ENCODE measurements at regions not wholly inside any gene's neighbourhood (a gene's known extent, or its start where the extent isn't known, plus 50 kb on each side); places are given as distances from the start of the nearest gene placed in this dataset.

DNA sequence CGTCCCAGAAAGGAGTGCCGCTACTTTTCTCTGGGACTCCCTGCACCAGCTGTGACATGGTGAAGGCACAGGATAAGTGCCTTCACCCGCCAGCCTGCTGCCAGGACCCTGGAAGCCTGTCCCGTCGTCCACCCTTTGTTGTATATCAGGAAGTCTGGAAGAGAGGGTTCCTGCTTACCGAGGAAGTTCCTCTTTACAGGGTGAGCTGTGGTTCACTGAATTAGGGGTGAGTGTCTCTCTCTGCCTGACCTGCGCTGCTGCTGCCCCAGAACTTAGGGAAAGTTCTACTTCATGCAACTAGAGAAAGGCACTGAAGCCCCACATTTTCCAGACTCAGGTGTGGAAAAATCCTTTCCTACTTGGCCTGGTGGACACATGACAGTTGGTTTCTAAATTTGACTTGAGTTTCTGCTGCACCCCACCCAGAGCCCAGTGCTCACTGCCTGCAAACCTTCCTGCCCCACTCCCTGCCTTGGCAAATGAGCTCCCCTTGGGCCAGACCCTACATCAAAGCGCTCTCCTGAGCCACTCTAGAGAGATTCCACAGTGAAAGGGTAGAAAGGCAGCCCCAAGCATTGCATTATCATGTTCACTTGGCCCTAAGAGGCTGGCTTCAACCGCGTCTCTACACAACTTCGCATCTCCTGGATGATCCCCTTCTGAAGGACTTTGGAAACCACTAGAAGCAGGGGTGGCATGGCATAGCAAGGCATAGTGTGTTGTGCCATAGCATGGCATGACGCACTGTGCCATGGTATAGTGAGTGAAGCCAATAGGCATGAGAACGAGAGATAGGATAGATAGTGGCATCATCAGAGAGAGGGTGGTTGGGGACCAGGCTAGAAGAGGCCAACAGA is 215.8 kb upstream of the CDYL start:
- Histone ChIP-seq H3K79me2 (ENCODE audit: control insufficient read depth, insufficient read depth, low read length) (no peaks in the 10 kb centered on the region), H2AFZ (ENCODE audit: low read depth, low read length) (no peak overlapping the region), H3K36me3 (ENCODE audit: control insufficient read depth, insufficient read depth, low read length) (no peaks in the 10 kb centered on the region), H4K20me1 (replicated peaks; ENCODE audit: control insufficient read depth, insufficient read depth, low read length) (no peaks in the 10 kb centered on the region; the same call in 1 of the 2 replicates), H3K27me3 (ENCODE audit: control insufficient read depth in 2 of 2, insufficient read depth in 2 of 2, low read length in 2 of 2) (peaks cover 33 to 60% of the 10 kb centered on the region in 2 experiments), H3K9me1 (ENCODE audit: control insufficient read depth, insufficient read depth, low read length) (no peaks in the 10 kb centered on the region), H3K4me1 (replicated peaks in 1 of 2; ENCODE audit: control insufficient read depth in 2 of 2, insufficient read depth in 2 of 2, low read length in 2 of 2) (no peaks in the 10 kb centered on the region; a peak in 1 of 5 replicates), H3K27ac (ENCODE audit: extremely low read depth, low read depth, low read length) (no peak overlapping the region), H3K4me3 (no peak overlapping the region), H3K4me2 (ENCODE audit: insufficient read depth, low read length) (no peak overlapping the region), H3K9me3 (replicated peaks; ENCODE audit: control insufficient read depth, insufficient read depth, low read depth, low read length) (no peaks in the 10 kb centered on the region), H3K9ac (ENCODE audit: insufficient read depth in 1 of 2, low read depth in 2 of 2, low read length in 2 of 2) (no peak overlapping the region)
- BruUV-seq (replicated peaks), result no TSS peak
- ChIA-PET CTCF (ENCODE audit: low intra/inter-chr PET ratio) (no interaction called here), POLR2A (interaction anchor here (1.3 kb wide), 1 partner anchor 22 kb away, joined by 3 read pairs; no protein-coding TSS in a partner anchor)
- ATAC-seq (no peak), DNase-seq (ENCODE audit: extremely low read depth in 1 of 4, low spot score in 3 of 4) (no peak), FAIRE-seq (no peak)
- in situ Hi-C loops (cut with MboI) (no loop called here), intact Hi-C loops (cut with micrococcal nuclease) (no loop called here)
- 3% methylated on average over 13 of the region's 13 CpGs for WGBS (ENCODE audit: insufficient coverage, low coverage, missing lambda C conversion rate)
- TF ChIP-seq RAD21 (CRISPR knock-in tag; conservative IDR thresholded peaks at IDR 0.05 in 1 of 2, IDR thresholded peaks at IDR 0.05 in 1 of 2) (0 out of 4 replicates have a peak, but pooled peaks of 1 of the 2 experiments have one; percentile 21), ZNF589 (CRISPR knock-in tag; IDR thresholded peaks at IDR 0.05; ENCODE audit: low read depth) (no peak), FOXK2 (conservative IDR thresholded peaks at IDR 0.05 in 1 of 2, IDR thresholded peaks at IDR 0.05 in 1 of 2; ENCODE audit: low read depth in 2 of 2) (no peak), PML (IDR thresholded peaks at IDR 0.05; ENCODE audit: low read length) (no peak), MCM5 (IDR thresholded peaks at IDR 0.05; ENCODE audit: low read depth) (no peak), ZNF384 (IDR thresholded peaks at IDR 0.05; ENCODE audit: low read depth, low read length) (no peak), SNRNP70 (optimal IDR thresholded peaks at IDR 0.05; ENCODE audit: low read depth, low read length) (no peak), SPI1 (IDR thresholded peaks at IDR 0.05; ENCODE audit: borderline replicate concordance, low read depth, low read length) (peak; percentile 40; the same call in 1 of the 2 replicates)
- TF ChIP-seq, protein P1, sequence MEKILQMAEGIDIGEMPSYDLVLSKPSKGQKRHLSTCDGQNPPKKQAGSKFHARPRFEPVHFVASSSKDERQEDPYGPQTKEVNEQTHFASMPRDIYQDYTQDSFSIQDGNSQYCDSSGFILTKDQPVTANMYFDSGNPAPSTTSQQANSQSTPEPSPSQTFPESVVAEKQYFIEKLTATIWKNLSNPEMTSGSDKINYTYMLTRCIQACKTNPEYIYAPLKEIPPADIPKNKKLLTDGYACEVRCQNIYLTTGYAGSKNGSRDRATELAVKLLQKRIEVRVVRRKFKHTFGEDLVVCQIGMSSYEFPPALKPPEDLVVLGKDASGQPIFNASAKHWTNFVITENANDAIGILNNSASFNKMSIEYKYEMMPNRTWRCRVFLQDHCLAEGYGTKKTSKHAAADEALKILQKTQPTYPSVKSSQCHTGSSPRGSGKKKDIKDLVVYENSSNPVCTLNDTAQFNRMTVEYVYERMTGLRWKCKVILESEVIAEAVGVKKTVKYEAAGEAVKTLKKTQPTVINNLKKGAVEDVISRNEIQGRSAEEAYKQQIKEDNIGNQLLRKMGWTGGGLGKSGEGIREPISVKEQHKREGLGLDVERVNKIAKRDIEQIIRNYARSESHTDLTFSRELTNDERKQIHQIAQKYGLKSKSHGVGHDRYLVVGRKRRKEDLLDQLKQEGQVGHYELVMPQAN (IDR thresholded peaks at IDR 0.05; ENCODE audit: borderline replicate concordance), result no peak
- TF ChIP-seq, protein P2, sequence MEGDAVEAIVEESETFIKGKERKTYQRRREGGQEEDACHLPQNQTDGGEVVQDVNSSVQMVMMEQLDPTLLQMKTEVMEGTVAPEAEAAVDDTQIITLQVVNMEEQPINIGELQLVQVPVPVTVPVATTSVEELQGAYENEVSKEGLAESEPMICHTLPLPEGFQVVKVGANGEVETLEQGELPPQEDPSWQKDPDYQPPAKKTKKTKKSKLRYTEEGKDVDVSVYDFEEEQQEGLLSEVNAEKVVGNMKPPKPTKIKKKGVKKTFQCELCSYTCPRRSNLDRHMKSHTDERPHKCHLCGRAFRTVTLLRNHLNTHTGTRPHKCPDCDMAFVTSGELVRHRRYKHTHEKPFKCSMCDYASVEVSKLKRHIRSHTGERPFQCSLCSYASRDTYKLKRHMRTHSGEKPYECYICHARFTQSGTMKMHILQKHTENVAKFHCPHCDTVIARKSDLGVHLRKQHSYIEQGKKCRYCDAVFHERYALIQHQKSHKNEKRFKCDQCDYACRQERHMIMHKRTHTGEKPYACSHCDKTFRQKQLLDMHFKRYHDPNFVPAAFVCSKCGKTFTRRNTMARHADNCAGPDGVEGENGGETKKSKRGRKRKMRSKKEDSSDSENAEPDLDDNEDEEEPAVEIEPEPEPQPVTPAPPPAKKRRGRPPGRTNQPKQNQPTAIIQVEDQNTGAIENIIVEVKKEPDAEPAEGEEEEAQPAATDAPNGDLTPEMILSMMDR (IDR thresholded peaks at IDR 0.05 in 2 of 3, conservative IDR thresholded peaks at IDR 0.05 in 1 of 3; ENCODE audit: insufficient read depth in 2 of 3, low read depth in 1 of 3, low read length in 3 of 3), result 0 out of 6 replicates have a peak, but pooled peaks of 1 of the 3 experiments have one; percentile 12

All from K562 (cell line).